ENCODE measurements at regions not wholly inside any gene's neighbourhood (a gene's known extent, or its start where the extent isn't known, plus 50 kb on each side); places are given as distances from the start of the nearest gene placed in this dataset.

DNA sequence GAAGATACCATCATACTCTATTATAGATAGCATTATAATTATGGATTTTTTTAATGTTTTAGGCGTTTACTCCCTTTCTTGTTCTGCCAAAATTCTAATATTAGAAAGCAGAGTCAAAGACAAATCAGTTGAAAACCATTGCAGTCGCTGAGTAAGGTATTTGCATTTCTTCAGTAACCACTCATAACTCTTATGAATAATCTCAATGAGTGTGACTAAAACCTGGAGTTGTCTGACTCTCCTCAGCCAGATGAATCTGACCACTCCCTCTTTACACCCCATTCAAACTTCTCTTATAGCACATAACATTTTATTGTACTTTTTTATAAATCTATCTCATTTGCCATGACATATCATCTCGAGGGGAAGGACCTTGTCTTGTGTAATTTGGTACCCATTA is 1006.5 kb downstream of the DIAPH3 start:
- Mint-ChIP-seq H3K4me1 (ENCODE audit: insufficient read depth, unreplicated experiment) (no peaks in the 10 kb centered on the region), H3K4me3 (ENCODE audit: unreplicated experiment) (no peak overlapping the region), H3K9me3 (ENCODE audit: unreplicated experiment) (no peaks in the 10 kb centered on the region), H3K27ac (ENCODE audit: low read depth, unreplicated experiment) (no peak overlapping the region), H3K36me3 (ENCODE audit: insufficient read depth, unreplicated experiment) (no peaks in the 10 kb centered on the region), H3K27me3 (ENCODE audit: insufficient read depth, unreplicated experiment) (no peaks in the 10 kb centered on the region)
- BruUV-seq (replicated peaks), result no TSS peak
- no peak for DNase-seq (ENCODE audit: unreplicated experiment)
- TF ChIP-seq, protein P1, sequence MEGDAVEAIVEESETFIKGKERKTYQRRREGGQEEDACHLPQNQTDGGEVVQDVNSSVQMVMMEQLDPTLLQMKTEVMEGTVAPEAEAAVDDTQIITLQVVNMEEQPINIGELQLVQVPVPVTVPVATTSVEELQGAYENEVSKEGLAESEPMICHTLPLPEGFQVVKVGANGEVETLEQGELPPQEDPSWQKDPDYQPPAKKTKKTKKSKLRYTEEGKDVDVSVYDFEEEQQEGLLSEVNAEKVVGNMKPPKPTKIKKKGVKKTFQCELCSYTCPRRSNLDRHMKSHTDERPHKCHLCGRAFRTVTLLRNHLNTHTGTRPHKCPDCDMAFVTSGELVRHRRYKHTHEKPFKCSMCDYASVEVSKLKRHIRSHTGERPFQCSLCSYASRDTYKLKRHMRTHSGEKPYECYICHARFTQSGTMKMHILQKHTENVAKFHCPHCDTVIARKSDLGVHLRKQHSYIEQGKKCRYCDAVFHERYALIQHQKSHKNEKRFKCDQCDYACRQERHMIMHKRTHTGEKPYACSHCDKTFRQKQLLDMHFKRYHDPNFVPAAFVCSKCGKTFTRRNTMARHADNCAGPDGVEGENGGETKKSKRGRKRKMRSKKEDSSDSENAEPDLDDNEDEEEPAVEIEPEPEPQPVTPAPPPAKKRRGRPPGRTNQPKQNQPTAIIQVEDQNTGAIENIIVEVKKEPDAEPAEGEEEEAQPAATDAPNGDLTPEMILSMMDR (IDR thresholded peaks at IDR 0.05; ENCODE audit: unreplicated experiment), result no peak
- ChIA-PET CTCF (no interaction called here), POLR2A (no interaction called here)
- intact Hi-C loops (cut with micrococcal nuclease), result no loop called here

DNA sequence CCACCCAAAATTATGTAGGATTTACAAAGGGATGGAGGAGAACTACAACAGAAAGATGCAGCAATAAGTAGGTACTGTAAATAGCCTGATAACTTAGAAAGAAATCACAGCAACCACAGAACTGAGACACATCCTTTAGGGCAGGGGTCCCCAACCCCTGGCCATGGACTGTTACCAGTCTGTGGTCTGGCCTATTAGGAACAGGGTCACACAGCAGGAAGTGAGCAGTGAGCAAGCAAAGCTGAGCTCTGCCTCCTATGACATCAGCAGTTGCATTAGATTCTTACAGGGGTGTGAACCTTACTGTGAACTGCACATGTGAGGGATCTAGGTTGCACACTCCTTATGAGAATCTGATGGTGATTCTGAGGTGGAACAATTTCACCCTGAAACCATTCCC is 997.6 kb downstream of the DIAPH3 start:
- Mint-ChIP-seq H3K27me3 (ENCODE audit: insufficient read depth, unreplicated experiment) (peaks cover 36% of the 10 kb centered on the region), H3K36me3 (ENCODE audit: insufficient read depth, unreplicated experiment) (no peaks in the 10 kb centered on the region), H3K4me3 (ENCODE audit: unreplicated experiment) (no peak overlapping the region), H3K27ac (ENCODE audit: low read depth, unreplicated experiment) (no peak overlapping the region), H3K9me3 (ENCODE audit: unreplicated experiment) (peaks cover 7% of the 10 kb centered on the region), H3K4me1 (ENCODE audit: insufficient read depth, unreplicated experiment) (no peaks in the 10 kb centered on the region)
- DNase-seq (ENCODE audit: unreplicated experiment), result no peak
- TF ChIP-seq, protein P1 (IDR thresholded peaks at IDR 0.05; ENCODE audit: unreplicated experiment), result no peak
- POLR2A ChIA-PET, result no interaction called here
- CTCF ChIA-PET, result no interaction called here
- no TSS peak for BruUV-seq (replicated peaks)
- intact Hi-C loops (cut with micrococcal nuclease), result no loop called here

DNA sequence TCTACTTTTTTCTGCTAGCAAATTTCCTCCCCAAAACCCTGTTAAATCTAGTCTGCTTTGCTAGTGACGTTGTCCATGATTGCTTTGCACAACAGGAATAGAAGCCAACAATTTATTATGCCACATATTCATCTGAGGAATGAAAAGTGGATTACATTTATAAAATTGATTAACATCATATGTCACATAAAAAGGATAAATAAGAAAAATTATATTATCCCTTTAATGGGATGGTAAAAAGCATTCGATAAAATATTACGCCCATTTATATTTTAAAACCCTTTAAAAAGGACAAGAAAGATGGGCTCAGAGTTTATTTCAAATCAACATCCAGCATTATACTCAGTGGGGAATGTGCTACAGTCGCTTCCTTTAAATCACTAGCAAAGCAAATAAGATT is 991.7 kb downstream of the DIAPH3 start:
- no peaks in the 10 kb centered on the region for H3K36me3 Mint-ChIP-seq (ENCODE audit: insufficient read depth, unreplicated experiment)
- no peaks in the 10 kb centered on the region for H3K4me1 Mint-ChIP-seq (ENCODE audit: insufficient read depth, unreplicated experiment)
- peaks cover 12% of the 10 kb centered on the region for H3K9me3 Mint-ChIP-seq (ENCODE audit: unreplicated experiment)
- POLR2A ChIA-PET, result no interaction called here
- intact Hi-C loops (cut with micrococcal nuclease), result no loop called here
- no peak for DNase-seq (ENCODE audit: unreplicated experiment)
- no TSS peak for BruUV-seq (replicated peaks)
- H3K4me3 Mint-ChIP-seq (ENCODE audit: unreplicated experiment), result no peak overlapping the region
- H3K27ac Mint-ChIP-seq (ENCODE audit: low read depth, unreplicated experiment), result no peak overlapping the region
- peaks cover 31% of the 10 kb centered on the region for H3K27me3 Mint-ChIP-seq (ENCODE audit: insufficient read depth, unreplicated experiment)
- CTCF ChIA-PET, result no interaction called here
- TF ChIP-seq, protein P1 (IDR thresholded peaks at IDR 0.05; ENCODE audit: unreplicated experiment), result no peak

DNA sequence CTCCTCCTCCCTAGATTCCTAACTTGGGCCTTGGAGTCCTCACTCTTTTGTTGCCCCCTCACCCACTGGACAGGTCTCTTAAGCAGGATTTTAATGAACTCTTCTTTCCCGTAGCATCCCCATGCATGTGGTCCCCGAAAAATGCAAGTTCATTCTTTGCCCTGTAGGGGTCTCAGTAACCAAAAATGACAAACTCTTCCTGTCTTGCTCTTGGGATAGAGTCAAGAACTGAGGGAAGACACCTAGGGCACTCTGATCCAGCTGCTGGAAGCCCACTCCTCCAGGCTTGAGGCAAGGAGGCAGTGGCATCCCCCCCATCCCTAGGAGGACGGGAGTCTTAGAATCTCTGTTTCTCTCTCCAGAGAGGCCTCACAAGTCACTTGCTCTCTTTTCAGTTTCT is 987.0 kb downstream of the DIAPH3 start:
- peak; percentile 30 for DNase-seq (ENCODE audit: unreplicated experiment)
- ChIA-PET POLR2A (no interaction called here), CTCF (interaction anchor here (0.6 kb wide), 1 partner anchor 1152 kb away, joined by 3 read pairs; no protein-coding TSS in a partner anchor)
- no TSS peak for BruUV-seq (replicated peaks)
- H3K4me1 Mint-ChIP-seq (ENCODE audit: insufficient read depth, unreplicated experiment), result no peaks in the 10 kb centered on the region
- no peak overlapping the region for H3K4me3 Mint-ChIP-seq (ENCODE audit: unreplicated experiment)
- TF ChIP-seq, protein P1 (IDR thresholded peaks at IDR 0.05; ENCODE audit: unreplicated experiment), result no peak
- intact Hi-C loops (cut with micrococcal nuclease), result no loop called here
- no peaks in the 10 kb centered on the region for H3K36me3 Mint-ChIP-seq (ENCODE audit: insufficient read depth, unreplicated experiment)
- no peak overlapping the region for H3K27ac Mint-ChIP-seq (ENCODE audit: low read depth, unreplicated experiment)
- peaks cover 11% of the 10 kb centered on the region for H3K27me3 Mint-ChIP-seq (ENCODE audit: insufficient read depth, unreplicated experiment)
- H3K9me3 Mint-ChIP-seq (ENCODE audit: unreplicated experiment), result peaks cover 7% of the 10 kb centered on the region
